ENCODE measurements at regions not wholly inside any gene's neighbourhood (a gene's known extent, or its start where the extent isn't known, plus 50 kb on each side); places are given as distances from the start of the nearest gene placed in this dataset.

GRCh38 chr13:111410232-111411021 is 90.0 kb downstream of the TEX29 start:
- no peak for TF ChIP-seq ZNF232 (CRISPR knock-in tag; IDR thresholded peaks at IDR 0.05)
- no peak for TF ChIP-seq E2F1 (CRISPR knock-in tag; IDR thresholded peaks at IDR 0.05)
- no peak for TF ChIP-seq AFF4 (CRISPR knock-in tag; IDR thresholded peaks at IDR 0.05; ENCODE audit: borderline replicate concordance)
- TF ChIP-seq CTCF (IDR thresholded peaks at IDR 0.05), result no peak
- no peak for TF ChIP-seq CREB1 (CRISPR knock-in tag; IDR thresholded peaks at IDR 0.05)
- TF ChIP-seq, protein P1, sequence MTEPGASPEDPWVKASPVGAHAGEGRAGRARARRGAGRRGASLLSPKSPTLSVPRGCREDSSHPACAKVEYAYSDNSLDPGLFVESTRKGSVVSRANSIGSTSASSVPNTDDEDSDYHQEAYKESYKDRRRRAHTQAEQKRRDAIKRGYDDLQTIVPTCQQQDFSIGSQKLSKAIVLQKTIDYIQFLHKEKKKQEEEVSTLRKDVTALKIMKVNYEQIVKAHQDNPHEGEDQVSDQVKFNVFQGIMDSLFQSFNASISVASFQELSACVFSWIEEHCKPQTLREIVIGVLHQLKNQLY (CRISPR knock-in tag; IDR thresholded peaks at IDR 0.05), result no peak
- TF ChIP-seq FOXP1 (CRISPR knock-in tag; IDR thresholded peaks at IDR 0.05; ENCODE audit: borderline replicate concordance), result no peak

Data from WTC11 (cell line).